ENCODE measurements at regions not wholly inside any gene's neighbourhood (a gene's known extent, or its start where the extent isn't known, plus 50 kb on each side); places are given as distances from the start of the nearest gene placed in this dataset.

DNA sequence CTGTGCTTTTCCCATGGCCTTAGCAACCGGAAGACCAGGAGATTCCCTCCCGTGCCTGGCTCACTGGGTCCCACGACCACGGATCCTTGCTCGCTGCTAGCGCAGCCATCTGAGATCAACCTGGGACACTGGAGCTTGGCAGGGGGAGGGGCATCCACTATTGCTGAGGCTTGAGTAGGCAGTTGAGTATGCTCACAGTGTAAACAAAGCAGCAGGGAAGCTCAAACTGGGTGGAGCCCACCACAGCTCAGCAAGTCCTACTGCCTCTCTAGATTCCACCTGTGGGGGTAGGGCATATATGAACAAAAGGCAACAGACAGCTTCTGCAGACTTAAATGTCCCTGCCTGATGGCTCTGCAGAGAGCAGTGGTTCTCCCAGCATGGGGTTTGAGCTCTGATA lies 697.0 kb downstream of the SORCS1 start:
- DNase-seq (ENCODE audit: low spot score) = no peak

DNA sequence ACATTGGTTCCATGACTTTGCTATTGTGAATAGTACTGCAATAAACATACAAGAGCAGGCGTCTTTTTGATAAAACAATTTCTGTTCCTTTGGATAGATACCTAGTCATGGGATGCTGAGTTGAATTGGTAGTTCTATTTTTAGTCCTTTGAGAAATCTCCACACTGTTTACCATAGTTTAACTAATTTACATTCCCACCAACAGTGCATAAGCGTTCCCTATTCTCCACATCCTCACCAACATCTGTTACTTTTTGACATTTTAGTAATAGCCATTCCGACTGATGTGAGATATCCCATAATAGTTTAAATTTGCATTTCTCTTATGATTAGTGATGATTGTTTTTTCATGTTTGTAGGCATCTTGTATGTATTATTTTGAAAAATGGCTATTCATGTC lies 707.0 kb downstream of the SORCS1 start:
- DNase-seq (ENCODE audit: low spot score) = no peak

DNA sequence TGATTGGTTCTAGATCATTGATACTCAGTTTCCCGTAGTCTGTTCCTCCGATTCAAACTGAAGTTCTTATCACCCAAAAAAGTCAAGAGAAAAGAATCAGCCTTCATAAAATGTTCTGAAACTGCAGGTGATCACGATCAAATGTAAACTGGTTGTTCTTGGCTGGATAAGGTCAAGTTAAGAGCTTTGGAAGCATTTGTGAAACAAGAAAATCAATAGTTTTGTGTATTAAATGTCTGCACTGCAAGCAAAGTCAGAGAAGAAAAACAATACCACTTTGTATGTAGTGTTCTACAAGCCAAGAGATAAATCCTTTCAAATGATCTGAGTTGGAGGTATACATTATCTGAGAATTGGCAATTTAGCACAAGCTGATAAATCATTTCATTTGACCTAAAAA lies 710.3 kb downstream of the SORCS1 start:
- no peak for DNase-seq (ENCODE audit: low spot score)

DNA sequence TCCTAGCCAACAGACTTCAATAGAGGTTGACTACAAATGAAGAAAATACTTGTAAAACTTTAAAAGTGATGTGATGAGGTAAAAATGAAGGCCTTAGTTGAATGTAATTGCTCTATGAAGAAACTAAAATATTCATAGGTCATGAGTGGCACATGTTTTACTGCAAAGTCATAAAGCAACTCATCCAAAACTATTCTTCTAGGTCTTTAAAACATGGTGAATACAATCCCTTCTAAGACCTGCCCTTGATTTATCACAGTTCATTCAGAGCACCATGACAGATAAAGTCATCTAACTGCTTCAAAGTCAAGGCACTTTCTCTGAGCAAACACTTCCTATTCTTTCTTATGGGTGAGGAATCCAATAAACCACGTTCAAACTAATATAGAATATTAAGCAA lies 713.5 kb downstream of the SORCS1 start:
- no peak for DNase-seq (ENCODE audit: low spot score)

DNA sequence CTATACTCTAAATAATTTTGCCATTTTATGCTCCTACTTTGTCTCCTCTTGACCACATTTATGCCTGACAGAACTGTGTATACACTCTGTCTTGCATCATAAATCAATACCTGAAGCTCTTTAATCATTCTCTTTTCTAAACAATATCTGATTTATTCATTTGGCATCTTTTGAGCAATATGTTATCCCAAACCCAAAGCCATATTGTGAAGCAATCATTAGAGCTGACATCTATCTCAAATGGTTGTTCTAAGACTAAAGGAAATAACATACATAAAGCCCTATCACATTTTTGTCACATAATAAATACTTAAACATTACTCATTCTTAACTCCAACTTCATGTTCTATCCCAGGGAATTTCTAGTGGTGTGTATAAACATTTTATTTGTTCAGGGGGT lies 717.6 kb downstream of the SORCS1 start:
- no peak for DNase-seq (ENCODE audit: low spot score)

DNA sequence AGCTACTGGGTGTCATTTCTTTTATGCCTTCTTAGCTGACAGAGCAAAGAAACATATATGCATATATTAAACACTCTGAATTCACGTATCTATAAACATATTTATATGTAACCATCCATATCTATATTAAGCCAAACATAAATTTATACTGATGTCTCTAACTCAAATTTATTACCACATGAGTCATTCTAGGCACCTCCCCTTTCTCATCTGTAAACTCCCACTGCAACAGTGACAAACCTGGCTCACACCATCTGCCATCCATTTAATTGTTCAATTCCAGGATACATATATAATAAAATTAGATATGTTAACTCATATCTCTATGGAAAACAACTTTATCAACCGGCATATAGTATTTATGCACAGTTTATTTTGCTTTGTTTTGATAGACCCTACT lies 722.3 kb downstream of the SORCS1 start:
- no peak for DNase-seq (ENCODE audit: low spot score)

DNA sequence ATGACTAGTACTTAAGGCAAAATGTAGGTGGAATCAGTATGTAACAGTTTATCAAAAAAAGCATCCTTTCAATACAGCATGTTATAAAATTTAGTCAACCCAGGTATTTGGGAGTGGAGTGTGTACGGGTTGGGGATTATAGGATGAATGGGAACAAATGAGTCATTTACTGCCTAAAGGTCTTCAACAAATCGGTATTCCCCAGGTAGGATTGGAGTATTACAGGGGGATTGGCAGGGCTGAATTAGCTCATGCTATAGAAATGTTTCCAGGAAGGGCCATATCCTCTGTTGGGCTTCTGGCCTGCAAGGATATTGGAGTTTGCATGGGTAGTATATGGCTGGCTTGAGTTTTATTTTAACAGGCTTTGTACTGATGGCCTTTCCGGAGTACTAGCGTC lies 723.7 kb downstream of the SORCS1 start:
- no peak for DNase-seq (ENCODE audit: low spot score)

DNA sequence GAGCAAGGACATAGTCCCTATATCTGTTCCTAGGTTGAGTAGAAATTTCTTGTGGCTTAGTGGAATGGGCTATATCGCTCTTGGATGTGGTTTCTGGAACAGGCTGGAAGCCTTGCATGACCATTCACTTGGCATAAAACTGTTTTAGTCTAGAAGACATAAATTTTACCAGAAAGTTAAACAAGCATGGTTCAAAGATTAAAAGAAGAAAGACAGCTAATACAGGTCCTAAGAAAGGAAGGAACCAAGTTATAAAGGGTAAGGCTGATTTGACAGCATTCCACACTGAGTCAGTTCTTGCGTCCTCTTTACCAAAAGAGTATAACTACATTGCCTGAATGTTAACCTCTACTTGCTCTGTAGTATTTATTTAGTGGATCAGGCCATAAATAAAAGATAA lies 724.2 kb downstream of the SORCS1 start:
- DNase-seq (ENCODE audit: low spot score) = no peak

DNA sequence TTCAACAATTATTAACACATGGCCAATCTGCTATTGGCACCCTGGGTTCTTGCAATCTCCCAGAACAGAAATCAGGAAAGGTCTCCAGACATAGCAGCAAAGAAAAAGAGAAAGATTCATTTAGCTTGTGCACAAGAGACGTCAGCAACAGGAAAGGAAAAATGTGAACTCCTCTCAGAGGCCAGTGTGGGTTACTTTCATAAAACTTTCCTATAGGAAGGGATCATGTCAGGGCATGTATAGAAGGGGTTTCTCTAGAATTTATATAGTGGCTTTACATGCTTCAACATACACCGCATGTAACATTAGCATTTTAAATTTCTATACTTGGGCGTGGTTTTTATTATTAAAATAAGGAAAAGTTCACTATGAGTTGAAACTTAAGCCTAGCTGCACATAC lies 725.1 kb downstream of the SORCS1 start:
- DNase-seq (ENCODE audit: low spot score) = no peak

DNA sequence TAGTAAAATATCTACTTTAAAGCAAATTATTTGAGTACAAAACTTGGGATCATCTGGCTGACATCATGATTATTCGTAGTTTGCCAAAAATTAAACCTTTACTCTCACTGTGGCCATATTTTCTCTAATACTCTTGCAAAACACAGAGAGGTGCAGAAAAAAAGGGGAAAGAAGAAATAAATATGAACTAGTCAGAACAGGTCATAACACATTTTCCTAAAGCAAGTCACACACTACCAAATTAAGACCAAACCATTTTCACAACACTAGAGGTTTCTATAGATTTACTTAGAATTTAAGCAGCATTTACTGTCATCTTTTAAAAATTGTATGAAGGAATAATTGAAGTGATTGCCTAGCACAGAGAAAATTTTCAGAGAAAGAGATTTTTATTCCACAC lies 726.1 kb downstream of the SORCS1 start:
- DNase-seq (ENCODE audit: low spot score) = no peak

DNA sequence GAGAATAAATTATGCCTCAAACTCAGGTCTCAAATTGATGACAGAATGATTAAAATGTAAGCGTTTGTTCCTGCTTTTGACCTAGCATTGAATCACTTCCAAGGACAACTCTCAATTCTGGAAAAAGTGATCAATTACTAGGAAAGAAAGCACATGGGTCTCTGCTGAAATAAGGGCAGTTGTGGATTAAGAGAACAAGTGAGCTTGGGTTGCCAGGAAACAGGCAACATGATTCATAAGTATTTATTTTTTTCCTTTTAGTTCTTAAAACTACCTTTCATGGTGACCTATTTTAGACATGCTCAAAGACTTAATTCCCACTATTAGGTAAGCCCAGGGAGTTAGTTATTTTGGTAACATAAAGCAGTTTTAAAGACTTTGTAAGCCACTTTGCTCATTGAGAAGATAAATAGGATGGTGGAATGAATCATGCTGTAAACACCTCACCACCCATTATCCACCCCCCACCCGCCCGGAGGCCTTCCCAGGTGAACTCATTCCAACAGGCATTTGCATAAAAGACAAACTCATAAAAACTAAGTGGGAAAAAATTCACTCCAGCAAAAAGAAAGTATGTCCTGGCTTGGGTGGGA lies 728.3 kb downstream of the SORCS1 start:
- no peak for DNase-seq (ENCODE audit: low spot score)

DNA sequence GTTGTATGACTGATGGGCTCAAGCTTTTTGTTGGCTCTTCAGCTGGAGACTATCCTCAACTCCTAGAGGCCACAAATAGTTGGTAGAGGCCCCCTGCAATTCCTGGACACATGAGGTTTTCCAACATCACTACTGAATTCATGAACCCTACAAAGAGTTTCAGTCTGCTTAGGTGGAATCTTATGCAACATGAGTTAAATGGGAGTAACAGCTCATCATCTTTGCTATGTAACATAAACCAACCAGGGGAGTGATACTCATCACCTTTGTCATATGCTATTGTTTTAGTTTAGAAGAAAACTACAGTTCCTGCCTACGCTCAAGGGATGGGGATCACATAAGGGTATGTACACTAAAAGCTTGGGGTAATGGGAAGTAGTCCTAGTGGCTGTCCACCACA lies 729.4 kb downstream of the SORCS1 start:
- DNase-seq (ENCODE audit: low spot score) = no peak

DNA sequence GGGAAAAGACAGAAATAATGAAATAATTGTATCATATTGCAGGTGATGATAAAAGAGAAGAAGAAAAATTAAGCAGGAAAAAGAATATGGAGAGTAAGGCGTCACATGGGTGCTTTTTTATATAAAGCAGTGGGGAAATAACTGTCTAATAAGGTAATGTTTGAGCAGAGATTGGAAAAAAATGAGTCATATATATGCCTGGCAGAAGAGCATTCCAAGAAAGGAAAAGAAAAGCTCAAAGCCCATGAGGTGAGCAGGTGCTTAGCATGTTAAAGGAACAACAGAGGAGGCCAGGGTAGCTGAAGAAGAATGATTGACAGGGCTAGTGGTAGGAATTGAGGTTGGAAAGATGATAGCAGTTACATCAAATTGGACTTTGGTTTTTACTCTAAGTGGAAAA lies 739.5 kb downstream of the SORCS1 start:
- DNase-seq (ENCODE audit: low spot score) = no peak

DNA sequence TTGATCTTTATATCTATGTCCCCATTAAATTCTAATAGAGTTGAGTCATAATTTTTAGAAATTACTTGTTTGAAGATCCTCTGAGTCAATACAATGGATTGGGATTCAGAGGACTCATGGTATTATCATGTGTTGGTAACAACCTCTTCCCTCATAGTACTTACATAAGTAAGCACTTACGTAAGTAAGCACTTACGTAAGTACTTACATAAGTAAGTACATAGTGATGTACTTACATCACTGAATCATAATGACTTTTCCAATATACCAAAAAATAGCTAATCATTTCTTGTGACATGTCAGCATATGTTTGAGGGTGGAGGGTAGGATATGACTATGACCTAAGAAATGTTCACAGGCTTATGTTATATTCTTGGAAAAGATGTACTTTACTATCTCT lies 740.5 kb downstream of the SORCS1 start:
- DNase-seq (ENCODE audit: low spot score) = no peak

DNA sequence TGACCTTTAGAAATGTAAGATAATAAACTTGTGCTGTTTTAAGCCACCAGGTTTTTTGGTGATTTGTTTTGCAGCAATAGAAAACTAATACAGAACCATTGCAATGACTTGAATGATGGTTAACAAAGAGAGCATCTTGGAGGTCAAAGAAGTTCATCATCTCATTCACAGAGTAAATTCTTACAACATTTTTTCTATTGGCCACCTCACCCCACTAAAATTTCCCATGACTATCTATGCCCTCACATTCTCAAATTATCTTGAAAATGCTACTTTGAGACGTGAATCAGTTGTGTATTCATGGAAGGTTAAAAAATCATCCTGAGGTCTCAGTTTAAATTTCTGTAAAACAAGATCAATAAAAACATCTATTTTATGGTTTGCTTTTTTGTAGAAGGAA lies 754.2 kb downstream of the SORCS1 start:
- DNase-seq (ENCODE audit: low spot score) = no peak

DNA sequence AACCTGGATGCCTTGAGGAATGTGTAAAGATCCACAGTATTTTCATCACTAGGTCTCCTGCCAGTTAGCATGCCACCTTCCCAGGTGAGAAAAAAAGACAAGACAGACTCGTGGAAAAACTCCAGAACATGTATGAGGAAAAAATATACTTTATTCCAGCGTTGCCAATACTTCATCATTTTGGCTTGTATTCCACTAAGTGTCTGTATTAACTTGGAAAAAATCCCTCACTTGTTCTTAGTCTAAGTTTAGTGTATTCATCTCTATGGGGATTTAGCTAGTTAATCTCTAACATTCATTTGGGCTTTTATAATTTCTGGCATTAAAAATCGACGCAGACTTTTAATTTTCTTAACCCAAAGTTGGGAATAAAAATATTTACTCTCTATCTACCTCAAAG lies 759.4 kb downstream of the SORCS1 start:
- no peak for DNase-seq (ENCODE audit: low spot score)

DNA sequence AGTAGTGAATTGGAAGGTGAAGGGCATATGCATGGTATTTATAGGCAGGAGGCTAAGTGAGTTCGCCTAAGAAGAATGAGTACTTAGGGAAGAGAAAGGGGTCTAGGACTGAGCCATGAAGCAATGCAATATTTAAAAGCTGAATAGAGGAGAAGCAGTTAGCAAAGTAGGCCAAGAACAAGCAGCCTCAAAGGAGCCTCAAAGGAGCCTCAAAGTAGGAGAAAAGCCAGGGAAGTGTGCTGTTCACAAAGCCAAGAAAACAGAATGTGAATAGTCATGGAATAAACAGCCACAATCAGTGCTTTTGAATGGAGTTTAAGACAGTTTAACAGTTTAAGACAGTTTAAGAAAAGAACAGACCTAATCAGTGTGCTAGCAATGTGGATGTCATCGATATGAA lies 762.0 kb downstream of the SORCS1 start:
- DNase-seq (ENCODE audit: low spot score) = no peak

DNA sequence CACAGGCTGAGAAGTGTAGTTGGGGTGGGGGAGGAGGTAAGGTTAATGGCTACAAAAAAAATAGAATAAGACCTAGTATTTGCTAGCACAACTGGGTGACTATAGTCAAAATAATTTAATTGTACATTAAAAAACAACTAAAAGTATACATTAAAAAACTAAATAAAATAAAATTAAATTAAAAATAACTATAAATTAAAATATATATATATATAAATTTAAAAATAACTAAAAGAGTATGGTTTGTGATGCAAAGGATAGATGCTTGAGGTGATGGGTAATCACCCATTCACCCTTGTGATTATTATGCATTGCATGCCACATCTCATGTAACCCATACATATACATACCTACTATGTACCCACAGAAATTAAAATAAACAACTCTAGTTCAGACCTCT lies 762.5 kb downstream of the SORCS1 start:
- DNase-seq (ENCODE audit: low spot score) = no peak

DNA sequence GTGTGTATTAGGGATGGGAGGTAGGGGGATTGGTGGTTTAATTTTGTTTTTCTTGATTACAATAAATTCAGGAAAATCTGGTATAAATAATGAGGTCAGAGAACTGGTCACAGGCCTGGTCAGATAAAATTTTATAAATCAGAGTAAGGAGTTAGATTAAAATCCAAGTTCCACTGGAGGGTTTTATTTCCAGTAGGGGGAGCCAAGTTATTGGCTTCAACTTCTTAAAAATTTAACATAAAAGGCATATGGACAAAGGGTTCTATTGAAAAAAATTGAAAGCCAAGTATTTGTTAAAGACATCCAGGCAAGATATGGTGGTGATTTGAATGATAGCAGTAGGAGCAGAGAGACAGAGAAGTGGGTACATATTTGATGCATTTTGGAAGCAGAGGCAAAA lies 763.3 kb downstream of the SORCS1 start:
- DNase-seq (ENCODE audit: low spot score) = no peak

DNA sequence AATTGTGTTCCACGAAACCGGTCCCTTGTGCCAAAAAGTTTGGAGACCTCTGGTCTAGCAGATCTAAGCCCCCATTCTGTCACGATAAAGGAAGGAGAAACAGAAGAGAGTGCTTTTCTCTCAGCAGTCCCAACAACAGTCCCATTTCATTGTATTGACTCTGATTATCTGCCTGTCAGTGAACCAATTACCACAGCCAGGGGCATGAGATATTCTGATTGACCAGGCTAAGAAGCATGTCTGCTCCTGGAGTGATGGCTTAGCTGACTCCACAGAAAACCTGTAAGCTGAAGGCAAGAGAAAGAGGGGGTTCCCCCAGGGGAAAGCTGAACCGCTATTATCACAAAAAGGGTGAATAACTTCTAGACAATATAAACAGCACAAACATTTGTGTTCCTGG lies 765.4 kb downstream of the SORCS1 start:
- DNase-seq (ENCODE audit: low spot score) = no peak

DNA sequence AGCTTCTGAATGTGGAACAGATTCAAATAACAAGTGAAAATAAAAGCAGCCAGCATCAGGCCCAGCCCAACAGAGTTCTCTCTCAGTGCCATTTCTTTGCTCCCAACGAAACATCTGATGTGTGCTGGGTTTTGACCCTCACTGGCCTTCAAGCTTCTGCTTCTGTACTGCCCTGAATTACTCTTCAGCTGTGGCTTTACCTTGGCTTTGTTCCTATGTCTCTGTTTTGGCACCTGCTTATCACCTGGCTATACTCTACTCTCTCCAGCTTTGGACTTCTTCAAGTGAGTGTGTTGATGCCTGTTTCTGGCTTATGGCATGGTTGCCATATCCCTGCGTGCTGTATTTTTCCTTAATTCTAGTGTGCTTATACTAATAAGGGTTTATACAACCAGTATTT lies 768.3 kb downstream of the SORCS1 start:
- DNase-seq (ENCODE audit: low spot score) = no peak

DNA sequence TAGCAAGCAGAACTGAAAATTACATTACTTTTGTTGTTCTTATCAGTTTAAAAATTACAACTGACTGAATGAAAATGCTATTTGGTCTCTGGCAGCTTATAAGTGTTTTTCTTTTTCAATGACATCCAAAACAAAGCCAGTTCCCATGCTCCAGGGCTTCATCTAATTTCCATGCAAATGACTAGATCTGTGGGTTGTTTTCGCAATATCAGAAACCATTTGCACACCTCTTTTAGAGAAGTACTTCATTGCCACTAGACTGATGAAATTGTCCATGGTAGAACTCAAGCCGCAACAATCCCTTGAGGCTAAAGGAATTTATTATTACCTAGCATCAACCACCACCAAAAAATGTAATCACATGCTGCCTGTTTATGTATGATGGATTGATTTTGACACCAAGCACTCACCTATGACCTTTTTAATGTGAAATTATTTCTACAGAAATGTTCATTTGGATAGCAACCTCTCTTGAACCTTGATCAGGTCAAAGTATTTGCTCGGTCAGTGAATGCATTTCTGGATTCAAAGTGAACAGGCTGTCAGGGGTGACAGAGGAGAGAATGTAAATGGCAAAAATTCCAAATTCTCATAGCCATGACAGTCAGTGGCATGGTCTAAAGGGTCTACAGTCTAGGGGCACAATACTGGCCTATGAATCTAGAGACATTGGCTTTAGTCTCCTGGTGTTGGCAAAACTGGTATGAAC lies 769.3 kb downstream of the SORCS1 start:
- no peak for DNase-seq (ENCODE audit: low spot score)

DNA sequence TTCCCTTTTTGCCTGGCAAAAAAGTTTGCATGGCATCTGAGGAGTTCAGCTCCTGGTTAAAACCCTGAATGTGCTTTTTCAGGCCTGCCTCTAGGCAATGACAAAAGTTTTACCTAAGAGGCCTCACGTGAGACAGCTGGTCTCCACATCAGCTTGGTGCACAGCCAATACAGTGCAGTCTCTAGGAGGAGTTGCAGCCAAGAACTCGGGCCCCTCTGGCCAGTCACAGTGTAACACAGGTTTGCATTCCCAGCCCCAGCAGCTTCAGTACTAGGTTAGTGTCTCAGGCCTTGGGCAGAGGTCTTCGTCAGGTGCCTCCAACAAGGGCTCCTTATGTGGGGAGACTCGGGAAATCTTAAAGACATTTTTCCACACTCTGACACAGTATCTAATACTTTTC lies 771.7 kb downstream of the SORCS1 start:
- no peak for DNase-seq (ENCODE audit: low spot score)

DNA sequence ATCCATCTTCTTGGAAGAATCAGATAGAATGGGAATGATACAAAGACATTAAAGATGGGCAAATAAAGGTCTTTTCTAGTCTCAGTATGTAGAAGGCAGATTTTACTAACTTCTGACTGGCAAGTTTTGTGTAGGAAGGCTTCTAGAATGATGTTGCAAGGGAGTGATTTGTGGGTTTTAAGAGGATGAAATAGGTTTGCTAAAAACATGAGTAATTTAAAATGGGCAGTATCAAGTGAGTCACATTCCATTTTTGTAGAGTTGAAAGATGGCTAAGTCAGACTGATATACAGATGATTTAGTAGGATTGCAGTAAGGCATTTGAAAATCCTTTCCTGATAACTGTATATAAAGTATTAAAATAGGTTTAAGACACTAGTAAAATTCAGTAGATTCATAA lies 777.4 kb downstream of the SORCS1 start:
- no peak for DNase-seq (ENCODE audit: low spot score)
